GM12878 (cell line): ENCODE measurements at regions not wholly inside any gene's neighbourhood (a gene's known extent, or its start where the extent isn't known, plus 50 kb on each side); places are given as distances from the start of the nearest gene placed in this dataset.

Experiments used
- ATAC-seq: fragments of 200-7000 bp; cut with Tn5 transposase; 3 replicates; pipeline ENCODE4 v1.9.1; 2020; ENCODE audit warnings: mild to moderate bottlenecking, moderate library complexity
- BruUV-seq: library from RNA; stranded (reverse); fragments of 400-500 nt; replicated peaks from 2 replicates; lab custom pipeline; 2021; lab: Mats Ljungman, UMichigan
- CTCF ChIA-PET: fragments of 300-600 bp; sonication (Branson Sonifier 250); formaldehyde crosslinking; extraction: SDS; loops from one replicate; lab custom pipeline; 2021; ENCODE audit warnings: inconsistent platforms; lab: Yijun Ruan, JAX
- POLR2A ChIA-PET: fragments of 350-600 bp; formaldehyde crosslinking; extraction: SDS; loops from one replicate; lab custom pipeline; 2021; ENCODE audit warnings: inconsistent platforms; lab: Charles Lee
- RAD21 ChIA-PET: fragments of 300-600 bp; sonication (Branson Sonifier 250); formaldehyde crosslinking; loops from one replicate; lab custom pipeline; 2023; ENCODE audit warnings: antibody characterized with exemption; ENCODE audit not compliant: unreplicated experiment; lab: Charles Lee
- SMC1A ChIA-PET: fragments of 300-600 bp; sonication (Branson Sonifier 250); formaldehyde crosslinking; loops from one replicate; lab custom pipeline; 2023; ENCODE audit not compliant: unreplicated experiment, uncharacterized antibody; lab: Charles Lee
- DNase-seq: peaks from one replicate; pipeline ENCODE4 v3.0.0-alpha.2; 2011; ENCODE audit warnings: low read depth, low spot score
- FAIRE-seq: peaks from 3 replicates; lab custom pipeline; 2011; peaks lifted over from hg19 to GRCh38; lab: Jason Lieb, UNC
- H2AFZ ChIP-seq: 2 replicates; pipeline ENCODE4 v1.6.0; 2011; ENCODE audit warnings: low read depth, low read length, control low read depth; ENCODE audit not compliant: control insufficient read depth
- H3K27ac ChIP-seq: 2 replicates; pipeline ENCODE4 v1.5.1; 2011; ENCODE audit warnings: control low read depth; ENCODE audit not compliant: control insufficient read depth, insufficient read depth
- H3K27me3 ChIP-seq, 2 experiments: replicated peaks in 1 of 2; 2 replicates each; pipeline versions ENCODE4 v1.6.0 to v1.6.1; 2011; ENCODE audit warnings: low read length in 1 of 2; ENCODE audit not compliant: control insufficient read depth in 2 of 2, insufficient read depth in 2 of 2
- H3K36me3 ChIP-seq, 2 experiments: 2 replicates each; pipeline ENCODE4 v1.5.1; 2011; ENCODE audit warnings: low read length in 1 of 2; ENCODE audit not compliant: control insufficient read depth in 2 of 2, insufficient read depth in 2 of 2
- H3K4me1 ChIP-seq: 2 replicates; pipeline ENCODE4 v1.6.1; 2011; ENCODE audit warnings: mild to moderate bottlenecking, low read length, moderate library complexity, mixed read lengths; ENCODE audit not compliant: control insufficient read depth, insufficient read depth
- H3K4me2 ChIP-seq: 2 replicates; pipeline ENCODE4 v1.6.0; 2011; ENCODE audit warnings: control low read depth; ENCODE audit not compliant: control insufficient read depth, insufficient read depth
- H3K4me3 ChIP-seq: fragments of 200-600 bp; sonication (generic); 2 replicates; pipeline ENCODE4 v1.5.1; 2016
- H3K79me2 ChIP-seq: 2 replicates; pipeline ENCODE4 v1.6.0; 2011; ENCODE audit warnings: low read length; ENCODE audit not compliant: control insufficient read depth, insufficient read depth
- H3K9ac ChIP-seq: 2 replicates; pipeline ENCODE4 v1.8.0; 2011; ENCODE audit warnings: low read length, control low read depth, mixed read lengths; ENCODE audit not compliant: control insufficient read depth, insufficient read depth
- H3K9me3 ChIP-seq: replicated peaks from 3 replicates; pipeline ENCODE4 v1.5.1; 2011; ENCODE audit warnings: mild to moderate bottlenecking, low read length; ENCODE audit not compliant: control insufficient read depth, insufficient read depth
- H4K20me1 ChIP-seq: 2 replicates; pipeline ENCODE4 v1.6.0; 2011; ENCODE audit not compliant: control insufficient read depth, insufficient read depth
- CBFB ChIP-seq: IDR thresholded peaks from 2 replicates; pipeline ENCODE4 v1.6.1; 2016; ENCODE audit warnings: antibody characterized with exemption, low read depth
- CBX3 ChIP-seq: fragments of 200-600 bp; sonication (generic); IDR thresholded peaks from 2 replicates; pipeline ENCODE4 v1.6.1; 2016; ENCODE audit warnings: low read depth, borderline replicate concordance
- CBX5 ChIP-seq: sonication (generic); IDR thresholded peaks from 2 replicates; pipeline ENCODE4 v1.6.1; 2016; ENCODE audit warnings: low read depth, moderate library complexity, mild to moderate bottlenecking, inconsistent platforms
- EED ChIP-seq: sonication (generic); IDR thresholded peaks from 2 replicates; pipeline ENCODE4 v1.6.1; 2016; ENCODE audit warnings: antibody characterized with exemption, low read depth
- HCFC1 ChIP-seq: fragments of 150-350 bp; IDR thresholded peaks from 2 replicates; pipeline ENCODE4 v1.6.1; 2014; ENCODE audit warnings: low read length
- KLF5 ChIP-seq: fragments of 450-650 bp; IDR thresholded peaks from 2 replicates; pipeline ENCODE4 v1.6.1; 2014; ENCODE audit warnings: mild to moderate bottlenecking; ENCODE audit not compliant: partially characterized antibody
- PKNOX1 ChIP-seq: fragments of 450-650 bp; IDR thresholded peaks from 2 replicates; pipeline ENCODE4 v1.6.1; 2016; ENCODE audit warnings: mild to moderate bottlenecking
- SIX5 ChIP-seq: IDR thresholded peaks from 2 replicates; pipeline ENCODE4 v1.6.1; 2011; ENCODE audit warnings: mild to moderate bottlenecking, low read depth, low read length, moderate library complexity; ENCODE audit not compliant: severe bottlenecking
- SMAD5 ChIP-seq: IDR thresholded peaks from 2 replicates; pipeline ENCODE4 v1.6.1; 2016; ENCODE audit warnings: antibody characterized with exemption, low read depth
- ZNF592 ChIP-seq: fragments of 450-650 bp; IDR thresholded peaks from 2 replicates; pipeline ENCODE4 v1.6.1; 2017; ENCODE audit warnings: mild to moderate bottlenecking, moderate library complexity
- WGBS: methylation state at CpG from one replicate; pipeline ENCODE4 v1.1.6; 2016; ENCODE audit warnings: low lambda C conversion rate; ENCODE audit not compliant: insufficient replicate concordance, insufficient coverage; ENCODE audit errors: missing lambda C conversion rate; 5-methylcytosine and 5-hydroxymethylcytosine counted together
- in situ Hi-C: fragments of 300-500 bp; cut with MboI; formaldehyde crosslinking; loops from 9 replicates; pipeline ENCODE4 v1.14.3; 2018; ENCODE audit warnings: mixed read lengths
- intact Hi-C: fragments of 100-400 bp; cut with micrococcal nuclease; formaldehyde crosslinking; loops from one replicate; pipeline ENCODE4 v1.14.2; 2022; ENCODE audit not compliant: unreplicated experiment

GRCh38 chr4:29636961-29637360, 1083.2 kb upstream of the PCDH7 start:
- ChIA-PET POLR2A (no interaction called here), RAD21 (no interaction called here), SMC1A (interaction anchor here (1.2 kb wide), 1 partner anchor 16 kb away, joined by 5 read pairs; no protein-coding TSS in a partner anchor), CTCF (no interaction called here)
- H3K4me3 ChIP-seq: no peak overlapping the region
- no peak overlapping the region for H3K27ac ChIP-seq
- H3K9ac ChIP-seq: no peak overlapping the region
- H3K4me1 ChIP-seq: no peaks in the 10 kb centered on the region
- TF ChIP-seq CBFB: no peak
- TF ChIP-seq SIX5: no peak
- no peak for TF ChIP-seq PKNOX1
- no peak for TF ChIP-seq CBX5
- TF ChIP-seq CBX3: no peak
- no peak for TF ChIP-seq HCFC1
- TF ChIP-seq KLF5: no peak
- no peak for TF ChIP-seq ZNF592
- no peak for TF ChIP-seq EED
- no peak for TF ChIP-seq SMAD5
- no peaks in the 10 kb centered on the region for H3K79me2 ChIP-seq
- no peak overlapping the region for H3K4me2 ChIP-seq
- H4K20me1 ChIP-seq: no peaks in the 10 kb centered on the region
- DNase-seq: no peak
- no peaks in the 10 kb centered on the region for H3K27me3 ChIP-seq
- ATAC-seq: no peak
- FAIRE-seq: no peak
- no peak overlapping the region for H2AFZ ChIP-seq
- no peaks in the 10 kb centered on the region for H3K9me3 ChIP-seq
- intact Hi-C loops (no loop called here), in situ Hi-C loops (no loop called here)
- no peaks in the 10 kb centered on the region for H3K36me3 ChIP-seq
- BruUV-seq: no TSS peak
- 6% methylated on average over 3 of the region's 3 CpGs for WGBS
